ENCODE measurements at regions not wholly inside any gene's neighbourhood (a gene's known extent, or its start where the extent isn't known, plus 50 kb on each side); places are given as distances from the start of the nearest gene placed in this dataset.
A peak's percentile ranks its signal among the peaks of the same experiment; 100 is the strongest.
"Not testable (repeated sequence)": the region's sequence is repeated elsewhere in the genome, so short reads cannot be mapped to it uniquely, and the experiment has no call there.

- not testable (repeated sequence) for DNase-seq (ENCODE audit: low spot score); ATAC-seq
Measured at GRCh38 chr1:168461108-168461507, 82.7 kb downstream of the XCL2 start.

GRCh38 chr1:168457296-168457695, 86.5 kb downstream of the XCL2 start:
- not testable (repeated sequence) for DNase-seq (ENCODE audit: low spot score); ATAC-seq

- ATAC-seq, result no peak
Measured at GRCh38 chr1:168455764-168456163, 88.0 kb downstream of the XCL2 start.

GRCh38 chr1:168454211-168454815, 89.5 kb downstream of the XCL2 start:
- no peak for DNase-seq (ENCODE audit: low spot score)
- no peak for ATAC-seq

More at GRCh38 chr1:168455764-168456163, 88.0 kb downstream of the XCL2 start:
- DNase-seq (ENCODE audit: low spot score), result no peak

GRCh38 chr1:168453056-168453455, 90.7 kb downstream of the XCL2 start:
- ATAC-seq (no peak), DNase-seq (ENCODE audit: low spot score) (no peak)

- ATAC-seq (no peak), DNase-seq (ENCODE audit: low spot score) (no peak)
Measured at GRCh38 chr1:168452329-168452728, 91.5 kb downstream of the XCL2 start.

GRCh38 chr1:168447871-168448270, 95.9 kb downstream of the XCL2 start:
- no peak for ATAC-seq
- DNase-seq (ENCODE audit: low spot score), result no peak

GRCh38 chr1:168446081-168446480, 97.7 kb downstream of the XCL2 start:
- ATAC-seq (no peak), DNase-seq (ENCODE audit: low spot score) (no peak)

- ATAC-seq (no peak), DNase-seq (ENCODE audit: low spot score) (no peak)
Measured at GRCh38 chr1:168443899-168444298, 99.9 kb downstream of the XCL2 start.

- DNase-seq (ENCODE audit: low spot score) (no peak), ATAC-seq (no peak)
Measured at GRCh38 chr1:168443356-168443755, 100.4 kb downstream of the XCL2 start.

- no peak for DNase-seq (ENCODE audit: low spot score)
- no peak for ATAC-seq
Measured at GRCh38 chr1:168442931-168443330, 100.9 kb downstream of the XCL2 start.

GRCh38 chr1:168441745-168442144, 102.1 kb downstream of the XCL2 start:
- no peak for DNase-seq (ENCODE audit: low spot score)

GRCh38 chr1:168439456-168440375, 104.1 kb downstream of the XCL2 start:
- ATAC-seq, result peak; percentile 85
- peak; percentile 58 for DNase-seq (ENCODE audit: low spot score)

More at GRCh38 chr1:168441745-168442144, 102.1 kb downstream of the XCL2 start:
- no peak for ATAC-seq

- ATAC-seq (no peak), DNase-seq (ENCODE audit: low spot score) (no peak)
Measured at GRCh38 chr1:168438626-168439025, 105.2 kb downstream of the XCL2 start.

- no peak for ATAC-seq
- no peak for DNase-seq (ENCODE audit: low spot score)
Measured at GRCh38 chr1:168437821-168438220, 106.0 kb downstream of the XCL2 start.

- no peak for ATAC-seq
- DNase-seq (ENCODE audit: low spot score), result no peak
Measured at GRCh38 chr1:168435439-168435838, 108.4 kb downstream of the XCL2 start.

GRCh38 chr1:168433238-168433637, 110.6 kb downstream of the XCL2 start:
- ATAC-seq, result no peak
- DNase-seq (ENCODE audit: low spot score), result no peak

- ATAC-seq (no peak), DNase-seq (ENCODE audit: low spot score) (no peak)
Measured at GRCh38 chr1:168431882-168432281, 111.9 kb downstream of the XCL2 start.

- DNase-seq (ENCODE audit: low spot score) (no peak), ATAC-seq (no peak)
Measured at GRCh38 chr1:168430321-168430720, 113.5 kb downstream of the XCL2 start.

GRCh38 chr1:168428063-168428731, 115.6 kb downstream of the XCL2 start:
- DNase-seq (ENCODE audit: low spot score), result no peak
- ATAC-seq, result no peak

GRCh38 chr1:168427051-168427450, 116.7 kb downstream of the XCL2 start:
- DNase-seq (ENCODE audit: low spot score) (no peak), ATAC-seq (no peak)

- DNase-seq (ENCODE audit: low spot score), result no peak
- ATAC-seq, result no peak
Measured at GRCh38 chr1:168424281-168424680, 119.5 kb downstream of the XCL2 start.
